GM19043 (cell line): ENCODE measurements at regions not wholly inside any gene's neighbourhood (a gene's known extent, or its start where the extent isn't known, plus 50 kb on each side); places are given as distances from the start of the nearest gene placed in this dataset.

Source experiments
- ATAC-seq: cut with Tn5 transposase; IDR thresholded peaks from one replicate; pipeline ENCODE4 v1.9.1; 2021; ENCODE audit warnings: low read depth; ENCODE audit not compliant: unreplicated experiment

DNA sequence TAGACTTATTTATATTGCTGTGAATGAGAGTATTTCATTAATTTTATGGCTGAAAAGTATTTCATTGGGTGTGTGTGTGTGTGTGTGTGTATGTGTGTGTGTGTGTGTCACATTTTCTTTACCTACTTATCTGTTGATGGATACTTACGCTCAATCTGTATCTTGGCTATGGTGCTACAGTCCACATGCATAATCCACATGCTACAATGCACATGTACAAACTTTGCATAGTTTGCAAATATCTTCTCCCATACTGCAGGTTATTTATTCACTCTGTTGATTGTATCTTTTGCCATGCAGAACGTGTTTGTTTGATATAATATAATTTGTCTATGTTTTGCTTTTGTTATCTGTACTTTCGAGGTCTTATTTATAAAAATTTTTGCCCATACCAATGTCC is 167.8 kb downstream of the RAB28 start:
- ATAC-seq, result no peak

- no peak for ATAC-seq
These were observed 170.3 kb downstream of the RAB28 start for GRCh38 chr4:13313856-13314255.

- no peak for ATAC-seq
These were observed 171.9 kb downstream of the RAB28 start for GRCh38 chr4:13312264-13312663.

GRCh38 chr4:13309751-13310150 is 174.4 kb downstream of the RAB28 start:
- ATAC-seq, result no peak

DNA sequence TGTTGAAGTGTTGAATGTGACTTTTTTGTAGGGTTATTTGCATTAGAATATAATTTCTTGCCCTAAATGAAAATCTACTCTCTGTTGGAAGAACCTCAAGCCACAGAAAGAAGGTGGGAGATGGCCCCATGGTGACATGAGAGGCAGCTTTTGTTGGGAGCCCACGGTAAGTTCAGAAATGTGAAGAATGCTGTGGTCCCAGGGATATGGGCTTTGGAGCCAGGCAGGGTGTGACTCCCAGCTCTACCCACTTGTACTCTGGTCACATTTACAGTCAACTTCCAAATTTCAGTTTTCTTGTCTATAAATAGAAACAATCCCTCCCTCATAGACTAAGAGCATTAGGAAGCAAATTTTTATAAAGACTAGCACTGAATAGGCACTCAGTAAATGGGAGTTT is 177.8 kb downstream of the RAB28 start:
- no peak for ATAC-seq

DNA sequence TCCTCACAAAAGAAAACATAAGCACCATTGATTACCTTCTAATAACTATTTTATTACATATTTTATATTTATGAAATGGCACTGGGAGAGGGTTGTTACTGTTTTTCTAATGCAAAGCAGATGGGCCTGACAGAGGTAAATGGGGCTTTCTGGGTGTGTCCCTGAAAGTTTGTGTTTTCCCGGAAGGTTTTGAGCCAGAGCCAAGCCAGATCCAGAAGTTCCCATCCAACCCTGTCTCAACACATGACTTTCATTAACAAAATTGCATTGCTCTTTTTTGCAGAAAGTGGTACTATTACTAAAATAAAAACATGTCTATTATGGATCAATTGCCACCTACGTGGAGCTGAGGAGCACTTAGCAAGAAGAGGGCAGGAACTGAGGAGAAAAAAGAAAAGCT is 181.3 kb downstream of the RAB28 start:
- ATAC-seq, result no peak

DNA sequence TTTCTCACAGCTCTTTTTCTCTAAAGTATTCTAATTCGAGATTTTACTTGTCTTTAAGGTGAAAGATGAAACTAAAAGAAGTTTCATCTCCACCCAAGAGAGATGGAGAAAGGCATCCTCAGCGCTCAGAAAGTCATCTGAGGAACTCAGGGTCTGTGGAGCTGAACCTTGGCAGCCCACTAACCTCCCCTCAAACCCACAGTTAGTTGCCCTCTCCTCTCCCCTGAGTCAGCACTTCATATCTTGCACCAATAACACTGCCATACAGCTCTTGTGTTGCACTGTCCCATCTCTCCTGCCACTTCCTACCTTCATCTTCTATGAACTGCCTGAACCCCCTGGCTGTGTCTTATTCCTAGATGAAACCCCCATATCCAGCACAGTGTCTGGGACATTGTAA is 184.8 kb downstream of the RAB28 start:
- ATAC-seq, result no peak

DNA sequence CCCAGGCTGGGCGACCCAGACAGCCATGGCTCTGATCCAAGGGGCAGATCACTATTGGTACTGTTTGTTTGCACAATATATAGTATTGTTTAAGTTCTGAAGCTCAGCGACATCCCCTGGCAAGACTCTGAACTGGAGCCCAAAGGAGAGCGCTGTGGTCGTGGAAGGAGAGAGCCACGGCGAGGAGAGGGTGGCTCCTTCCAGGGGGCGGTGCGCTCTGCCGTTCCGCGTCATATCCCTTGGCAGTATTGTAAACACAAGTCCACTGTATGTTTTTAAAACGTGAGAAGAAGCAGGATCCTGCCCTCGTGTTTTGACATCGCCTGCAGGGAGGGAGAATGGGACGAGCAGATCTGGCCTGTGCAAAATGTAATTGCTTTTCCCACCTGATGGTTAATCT is 185.5 kb downstream of the RAB28 start:
- no peak for ATAC-seq

- ATAC-seq, result no peak
These were observed 187.2 kb downstream of the RAB28 start for GRCh38 chr4:13296986-13297385.

DNA sequence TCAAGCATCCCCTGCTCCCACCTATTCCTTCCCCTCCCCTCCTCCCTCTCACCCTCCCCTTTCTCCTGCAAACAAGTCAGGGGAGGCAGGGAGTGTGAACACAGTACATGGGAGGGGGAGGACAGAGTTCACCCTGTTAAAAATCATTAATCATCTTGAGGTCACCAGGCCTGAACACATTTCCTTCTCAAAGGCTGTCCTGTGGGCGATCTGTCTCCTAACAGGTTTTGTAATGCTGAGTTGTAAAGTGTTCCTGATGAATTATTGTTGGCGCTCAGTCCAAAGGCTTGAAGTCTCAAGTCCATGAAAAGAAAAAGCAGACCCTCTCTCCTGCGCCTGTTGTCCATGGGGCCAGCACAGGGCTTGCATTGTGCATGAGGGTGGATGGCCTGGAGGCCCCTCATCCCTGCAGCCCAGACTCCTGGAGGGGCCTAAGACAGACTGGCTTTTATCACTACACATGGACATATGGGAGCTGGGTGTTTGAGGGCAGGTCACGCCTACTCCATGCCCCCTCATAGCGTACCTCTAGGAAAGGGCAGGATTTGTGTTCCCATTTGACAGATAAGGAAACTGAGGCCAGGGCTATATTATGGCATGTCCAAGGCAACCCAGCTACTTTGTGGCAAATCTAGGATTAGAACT is 189.1 kb downstream of the RAB28 start:
- ATAC-seq, result no peak

DNA sequence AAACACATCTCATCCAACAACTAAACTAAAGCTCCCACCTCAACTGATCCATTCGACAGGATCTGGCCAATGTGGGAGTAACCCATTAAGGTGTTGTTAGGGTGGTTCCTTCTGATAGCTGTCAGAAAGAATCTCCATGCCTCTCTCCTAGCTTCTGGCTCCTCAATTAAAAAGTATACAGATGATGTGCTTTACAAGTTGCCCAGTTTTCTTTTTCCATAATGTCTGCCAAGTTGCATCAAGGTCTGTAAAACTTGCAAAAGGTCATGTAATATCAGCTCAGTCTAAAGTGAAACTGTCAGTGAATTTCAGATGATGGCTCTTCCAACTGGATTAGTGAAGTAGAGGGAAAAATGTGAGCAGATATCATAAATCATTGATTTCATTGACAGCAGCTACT is 191.8 kb downstream of the RAB28 start:
- no peak for ATAC-seq

DNA sequence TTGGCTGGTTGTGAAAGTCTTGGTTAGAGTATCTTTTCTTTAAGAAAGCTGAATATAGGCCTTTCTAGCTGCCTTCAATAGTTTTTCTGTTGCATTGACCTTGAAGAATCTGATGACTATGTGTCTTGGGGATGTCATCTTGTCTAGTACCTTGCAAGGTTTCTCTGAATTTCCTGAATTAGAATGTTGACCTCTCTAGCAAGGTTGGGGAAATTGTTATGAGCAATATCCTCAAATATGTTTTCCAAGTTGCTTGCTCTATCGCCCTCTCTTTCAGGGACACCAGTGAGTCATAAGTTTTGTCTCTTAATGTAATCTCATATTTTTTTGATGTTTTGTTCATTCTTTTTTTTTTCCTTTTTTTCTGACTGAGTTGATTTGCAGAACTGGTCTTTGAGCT is 194.7 kb downstream of the RAB28 start:
- no peak for ATAC-seq

DNA sequence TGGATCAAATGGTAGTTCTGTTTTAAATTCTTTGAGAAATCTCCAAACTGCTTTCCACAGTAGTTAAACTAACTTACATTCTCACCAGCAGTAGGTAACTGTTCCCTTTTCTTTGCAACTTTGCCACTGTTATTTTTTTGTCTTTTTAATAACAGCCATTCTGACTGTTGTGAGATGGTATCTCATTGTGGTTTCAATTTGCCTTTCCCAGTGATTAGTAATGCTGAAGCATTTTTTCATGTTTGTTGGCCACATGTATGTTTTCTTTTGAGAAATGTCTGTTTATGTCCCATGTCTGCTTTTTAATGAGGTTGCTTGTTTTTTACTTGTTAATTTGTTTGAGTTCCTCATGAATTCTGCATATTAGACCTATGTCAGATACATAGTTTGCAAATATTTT is 198.8 kb downstream of the RAB28 start:
- ATAC-seq, result no peak

GRCh38 chr4:13284932-13285331 is 199.2 kb downstream of the RAB28 start:
- ATAC-seq, result no peak

GRCh38 chr4:13276357-13276756 is 207.8 kb downstream of the RAB28 start:
- no peak for ATAC-seq

GRCh38 chr4:13268703-13269102 is 215.4 kb downstream of the RAB28 start:
- no peak for ATAC-seq

DNA sequence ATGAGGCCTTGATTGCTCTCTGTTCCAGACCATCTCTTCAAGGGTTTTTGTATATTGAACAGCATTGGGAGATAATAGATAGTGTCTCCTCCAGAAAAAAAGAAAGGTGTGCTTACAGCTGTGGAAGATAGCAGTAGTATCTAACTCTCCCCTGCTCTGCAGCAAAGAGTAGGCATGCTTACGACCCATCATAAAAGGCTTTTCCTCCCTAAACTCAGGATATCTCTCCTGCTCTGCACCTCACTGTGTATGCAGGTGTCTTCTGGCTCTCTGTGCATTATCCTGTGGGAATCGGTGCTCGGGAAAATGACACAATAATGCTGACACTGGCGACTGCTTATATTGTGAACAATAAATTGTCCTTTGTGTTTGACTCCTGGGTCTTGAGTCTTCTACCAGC is 216.0 kb downstream of the RAB28 start:
- ATAC-seq, result no peak

- no peak for ATAC-seq
These were observed 217.0 kb downstream of the RAB28 start for GRCh38 chr4:13267091-13267490.

DNA sequence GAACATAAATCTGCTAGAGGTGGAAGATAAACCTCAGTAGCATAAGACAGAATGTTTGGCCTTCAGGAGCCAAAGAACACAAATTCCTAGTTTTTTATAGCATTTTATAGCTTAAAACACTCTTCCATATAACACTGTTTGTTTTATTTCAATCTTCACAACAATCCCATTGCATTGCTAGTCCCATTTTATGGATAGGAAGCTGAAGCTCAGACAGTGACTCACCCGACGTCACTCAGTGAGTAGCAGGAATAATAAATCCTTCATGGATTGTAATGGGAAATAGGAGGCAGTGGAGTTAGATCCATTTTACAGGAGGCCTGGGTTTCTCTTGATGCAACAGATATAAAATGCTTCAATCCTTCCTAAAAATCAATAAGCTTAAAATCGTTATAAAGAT is 217.5 kb downstream of the RAB28 start:
- no peak for ATAC-seq

DNA sequence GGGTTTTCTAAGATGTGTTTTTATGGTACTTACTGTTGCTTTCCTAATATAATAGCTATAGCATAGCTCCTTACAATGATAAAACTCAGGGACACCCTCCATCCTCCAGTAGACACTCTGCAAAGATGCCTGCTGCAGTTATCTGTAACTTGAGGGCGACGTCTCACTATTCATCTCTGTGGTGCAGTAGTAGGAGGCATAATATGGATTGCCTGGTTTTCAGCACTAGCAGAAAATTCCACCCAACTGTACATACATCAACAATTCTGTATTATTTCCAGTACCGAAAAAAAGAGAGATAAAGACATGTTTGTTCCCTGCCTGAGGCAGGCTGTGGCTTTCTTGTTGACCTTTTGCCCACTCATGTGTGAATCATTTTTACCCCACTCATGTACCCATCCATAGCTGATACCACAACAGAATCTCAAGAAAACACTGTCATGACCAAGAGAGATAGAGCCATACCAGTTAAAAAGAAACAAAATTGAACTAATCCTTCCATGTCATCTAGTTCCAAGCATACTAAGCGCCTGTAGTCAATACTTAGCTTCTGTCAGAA is 220.1 kb downstream of the RAB28 start:
- no peak for ATAC-seq

DNA sequence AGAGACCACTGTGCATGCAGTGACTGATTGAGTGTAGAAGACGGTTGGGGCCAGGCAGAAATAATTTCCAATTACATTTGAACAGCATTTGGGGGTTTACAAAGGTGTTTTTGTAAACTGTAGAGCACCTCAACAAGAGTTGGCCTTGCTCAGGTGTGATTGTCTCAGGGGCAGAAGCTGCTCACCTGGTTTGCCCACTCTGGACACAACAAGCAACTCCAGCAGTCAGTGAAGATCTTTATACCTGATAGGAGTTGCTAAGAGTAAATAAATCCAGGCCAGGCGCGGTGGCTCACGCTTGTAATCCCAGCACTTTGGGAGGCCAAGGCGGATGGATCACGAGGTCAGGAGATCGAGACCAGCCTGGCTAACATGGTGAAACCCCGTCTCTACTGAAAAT is 221.3 kb downstream of the RAB28 start:
- ATAC-seq, result no peak

GRCh38 chr4:13261486-13262257 is 222.5 kb downstream of the RAB28 start:
- ATAC-seq, result no peak
